CD4-positive, alpha-beta T cell treated with Interleukin-17A for 4 hours (primary cell): ENCODE measurements at regions not wholly inside any gene's neighbourhood (a gene's known extent, or its start where the extent isn't known, plus 50 kb on each side); places are given as distances from the start of the nearest gene placed in this dataset.

ENCODE experiments used
- DNase-seq: peaks from one replicate; pipeline ENCODE4 v3.0.0-alpha.2; 2020; ENCODE audit warnings: mixed read lengths

- no peak for DNase-seq
These were observed 426.7 kb upstream of the MYT1L start for GRCh38 chr2:2757764-2758163.

- DNase-seq, result no peak
These were observed 425.8 kb upstream of the MYT1L start for GRCh38 chr2:2756886-2757285.

GRCh38 chr2:2755990-2756389 lies 424.9 kb upstream of the MYT1L start:
- DNase-seq, result no peak

GRCh38 chr2:2754940-2755339 lies 423.9 kb upstream of the MYT1L start:
- DNase-seq, result no peak

GRCh38 chr2:2751715-2752315 lies 420.7 kb upstream of the MYT1L start:
- DNase-seq, result no peak

GRCh38 chr2:2750867-2751714 lies 420.0 kb upstream of the MYT1L start:
- no peak for DNase-seq

GRCh38 chr2:2749206-2749598 lies 418.1 kb upstream of the MYT1L start:
- no peak for DNase-seq

GRCh38 chr2:2748399-2749205 lies 417.5 kb upstream of the MYT1L start:
- DNase-seq, result no peak

GRCh38 chr2:2747797-2748301 lies 416.8 kb upstream of the MYT1L start:
- no peak for DNase-seq

GRCh38 chr2:2746731-2747130 lies 415.7 kb upstream of the MYT1L start:
- DNase-seq, result no peak

- no peak for DNase-seq
These were observed 414.1 kb upstream of the MYT1L start for GRCh38 chr2:2744958-2745715.

GRCh38 chr2:2744107-2744506 lies 413.0 kb upstream of the MYT1L start:
- DNase-seq, result no peak

- no peak for DNase-seq
These were observed 412.1 kb upstream of the MYT1L start for GRCh38 chr2:2743164-2743571.

- DNase-seq, result no peak
These were observed 411.7 kb upstream of the MYT1L start for GRCh38 chr2:2742726-2743125.

GRCh38 chr2:2740238-2740775 lies 409.2 kb upstream of the MYT1L start:
- DNase-seq, result no peak

- no peak for DNase-seq
These were observed 408.2 kb upstream of the MYT1L start for GRCh38 chr2:2739231-2739795.

GRCh38 chr2:2738684-2739083 lies 407.6 kb upstream of the MYT1L start:
- no peak for DNase-seq

- DNase-seq, result no peak
These were observed 407.2 kb upstream of the MYT1L start for GRCh38 chr2:2738276-2738675.

- DNase-seq, result no peak
These were observed 404.0 kb upstream of the MYT1L start for GRCh38 chr2:2735041-2735440.

- DNase-seq, result no peak
These were observed 403.2 kb upstream of the MYT1L start for GRCh38 chr2:2734308-2734707.

GRCh38 chr2:2733818-2734217 lies 402.7 kb upstream of the MYT1L start:
- DNase-seq, result no peak
